ENCODE measurements at regions not wholly inside any gene's neighbourhood (a gene's known extent, or its start where the extent isn't known, plus 50 kb on each side); places are given as distances from the start of the nearest gene placed in this dataset.

- no peak overlapping the region for H3K4me3 ChIP-seq (ENCODE audit: low read length)
- no peaks in the 10 kb centered on the region for H3K36me3 ChIP-seq (ENCODE audit: control insufficient read depth, insufficient read depth, low read length)
- no peaks in the 10 kb centered on the region for H3K27me3 ChIP-seq (ENCODE audit: control insufficient read depth, insufficient read depth, low read length)
- H3K27ac ChIP-seq (ENCODE audit: low read length): no peak overlapping the region
- H3K9me3 ChIP-seq (ENCODE audit: control insufficient read depth, insufficient read depth, low read length): no peaks in the 10 kb centered on the region
- DNase-seq (ENCODE audit: low read depth, low spot score): no peak
- no CpG with 5 or more reads among the region's 2 CpGs for WGBS (ENCODE audit: insufficient coverage, insufficient read length)
- H3K4me1 ChIP-seq (ENCODE audit: control insufficient read depth, insufficient read depth, low read length): no peaks in the 10 kb centered on the region
Observed at GRCh38 chr13:62292714-62293480, 877.2 kb upstream of the PCDH20 start.

GRCh38 chr13:62290542-62290941 lies 874.9 kb upstream of the PCDH20 start:
- Histone ChIP-seq H3K27me3 (ENCODE audit: control insufficient read depth, insufficient read depth, low read length) (no peaks in the 10 kb centered on the region), H3K9me3 (ENCODE audit: control insufficient read depth, insufficient read depth, low read length) (no peaks in the 10 kb centered on the region), H3K4me3 (ENCODE audit: low read length) (no peak overlapping the region), H3K4me1 (ENCODE audit: control insufficient read depth, insufficient read depth, low read length) (no peaks in the 10 kb centered on the region), H3K27ac (ENCODE audit: low read length) (no peak overlapping the region), H3K36me3 (ENCODE audit: control insufficient read depth, insufficient read depth, low read length) (no peaks in the 10 kb centered on the region)
- DNase-seq (ENCODE audit: low read depth, low spot score): no peak

GRCh38 chr13:62287764-62288163 lies 872.1 kb upstream of the PCDH20 start:
- Histone ChIP-seq H3K9me3 (ENCODE audit: control insufficient read depth, insufficient read depth, low read length) (no peaks in the 10 kb centered on the region), H3K36me3 (ENCODE audit: control insufficient read depth, insufficient read depth, low read length) (no peaks in the 10 kb centered on the region)

GRCh38 chr13:62280590-62280989 lies 864.9 kb upstream of the PCDH20 start:
- DNase-seq (ENCODE audit: low read depth, low spot score): no peak
- WGBS (ENCODE audit: insufficient coverage, insufficient read length): no CpG with 5 or more reads among the region's 1 CpG
- Histone ChIP-seq H3K36me3 (ENCODE audit: control insufficient read depth, insufficient read depth, low read length) (no peaks in the 10 kb centered on the region), H3K4me3 (ENCODE audit: low read length) (no peak overlapping the region), H3K27me3 (ENCODE audit: control insufficient read depth, insufficient read depth, low read length) (no peaks in the 10 kb centered on the region), H3K27ac (ENCODE audit: low read length) (no peak overlapping the region), H3K9me3 (ENCODE audit: control insufficient read depth, insufficient read depth, low read length) (no peaks in the 10 kb centered on the region), H3K4me1 (ENCODE audit: control insufficient read depth, insufficient read depth, low read length) (no peaks in the 10 kb centered on the region)

More at GRCh38 chr13:62287764-62288163, 872.1 kb upstream of the PCDH20 start:
- no peaks in the 10 kb centered on the region for H3K4me1 ChIP-seq (ENCODE audit: control insufficient read depth, insufficient read depth, low read length)
- no peak overlapping the region for H3K4me3 ChIP-seq (ENCODE audit: low read length)
- no peak for DNase-seq (ENCODE audit: low read depth, low spot score)
- H3K27ac ChIP-seq (ENCODE audit: low read length): no peak overlapping the region
- no peaks in the 10 kb centered on the region for H3K27me3 ChIP-seq (ENCODE audit: control insufficient read depth, insufficient read depth, low read length)
- 100% methylated on average over 1 of the region's 2 CpGs for WGBS (ENCODE audit: insufficient coverage, insufficient read length)

GRCh38 chr13:62278271-62278670 lies 862.6 kb upstream of the PCDH20 start:
- no peaks in the 10 kb centered on the region for H3K9me3 ChIP-seq (ENCODE audit: control insufficient read depth, insufficient read depth, low read length)
- no peak overlapping the region for H3K27ac ChIP-seq (ENCODE audit: low read length)
- H3K36me3 ChIP-seq (ENCODE audit: control insufficient read depth, insufficient read depth, low read length): no peaks in the 10 kb centered on the region
- no peaks in the 10 kb centered on the region for H3K27me3 ChIP-seq (ENCODE audit: control insufficient read depth, insufficient read depth, low read length)
- H3K4me3 ChIP-seq (ENCODE audit: low read length): no peak overlapping the region
- DNase-seq (ENCODE audit: low read depth, low spot score): no peak
- H3K4me1 ChIP-seq (ENCODE audit: control insufficient read depth, insufficient read depth, low read length): no peaks in the 10 kb centered on the region

GRCh38 chr13:62251734-62252133 lies 836.1 kb upstream of the PCDH20 start:
- no peak for DNase-seq (ENCODE audit: low read depth, low spot score)
- Histone ChIP-seq H3K4me3 (ENCODE audit: low read length) (no peak overlapping the region), H3K27ac (ENCODE audit: low read length) (no peak overlapping the region), H3K4me1 (ENCODE audit: control insufficient read depth, insufficient read depth, low read length) (no peaks in the 10 kb centered on the region), H3K36me3 (ENCODE audit: control insufficient read depth, insufficient read depth, low read length) (no peaks in the 10 kb centered on the region), H3K27me3 (ENCODE audit: control insufficient read depth, insufficient read depth, low read length) (no peaks in the 10 kb centered on the region), H3K9me3 (ENCODE audit: control insufficient read depth, insufficient read depth, low read length) (no peaks in the 10 kb centered on the region)
- WGBS (ENCODE audit: insufficient coverage, insufficient read length): no CpG with 5 or more reads among the region's 2 CpGs

GRCh38 chr13:62250501-62251201 lies 835.0 kb upstream of the PCDH20 start:
- Histone ChIP-seq H3K4me1 (ENCODE audit: control insufficient read depth, insufficient read depth, low read length) (no peaks in the 10 kb centered on the region), H3K27me3 (ENCODE audit: control insufficient read depth, insufficient read depth, low read length) (no peaks in the 10 kb centered on the region), H3K9me3 (ENCODE audit: control insufficient read depth, insufficient read depth, low read length) (no peaks in the 10 kb centered on the region), H3K4me3 (ENCODE audit: low read length) (no peak overlapping the region), H3K36me3 (ENCODE audit: control insufficient read depth, insufficient read depth, low read length) (no peaks in the 10 kb centered on the region), H3K27ac (ENCODE audit: low read length) (no peak overlapping the region)
- WGBS (ENCODE audit: insufficient coverage, insufficient read length): no CpG with 5 or more reads among the region's 10 CpGs
- DNase-seq (ENCODE audit: low read depth, low spot score): no peak

- H3K27ac ChIP-seq (ENCODE audit: low read length): no peak overlapping the region
- no peak overlapping the region for H3K4me3 ChIP-seq (ENCODE audit: low read length)
- no peak for DNase-seq (ENCODE audit: low read depth, low spot score)
- no CpG with 5 or more reads among the region's 1 CpG for WGBS (ENCODE audit: insufficient coverage, insufficient read length)
- H3K4me1 ChIP-seq (ENCODE audit: control insufficient read depth, insufficient read depth, low read length): no peaks in the 10 kb centered on the region
- no peaks in the 10 kb centered on the region for H3K27me3 ChIP-seq (ENCODE audit: control insufficient read depth, insufficient read depth, low read length)
- H3K36me3 ChIP-seq (ENCODE audit: control insufficient read depth, insufficient read depth, low read length): no peaks in the 10 kb centered on the region
- no peaks in the 10 kb centered on the region for H3K9me3 ChIP-seq (ENCODE audit: control insufficient read depth, insufficient read depth, low read length)
Observed at GRCh38 chr13:62246581-62246980, 830.9 kb upstream of the PCDH20 start.

GRCh38 chr13:62243106-62243505 lies 827.5 kb upstream of the PCDH20 start:
- no peaks in the 10 kb centered on the region for H3K9me3 ChIP-seq (ENCODE audit: control insufficient read depth, insufficient read depth, low read length)
- H3K4me3 ChIP-seq (ENCODE audit: low read length): no peak overlapping the region
- no peaks in the 10 kb centered on the region for H3K27me3 ChIP-seq (ENCODE audit: control insufficient read depth, insufficient read depth, low read length)
- no peak for DNase-seq (ENCODE audit: low read depth, low spot score)
- H3K36me3 ChIP-seq (ENCODE audit: control insufficient read depth, insufficient read depth, low read length): no peaks in the 10 kb centered on the region
- WGBS (ENCODE audit: insufficient coverage, insufficient read length): no CpG with 5 or more reads among the region's 2 CpGs
- H3K27ac ChIP-seq (ENCODE audit: low read length): no peak overlapping the region
- no peaks in the 10 kb centered on the region for H3K4me1 ChIP-seq (ENCODE audit: control insufficient read depth, insufficient read depth, low read length)

GRCh38 chr13:62234780-62235440 lies 819.3 kb upstream of the PCDH20 start:
- Histone ChIP-seq H3K36me3 (ENCODE audit: control insufficient read depth, insufficient read depth, low read length) (no peaks in the 10 kb centered on the region), H3K27me3 (ENCODE audit: control insufficient read depth, insufficient read depth, low read length) (no peaks in the 10 kb centered on the region), H3K4me1 (ENCODE audit: control insufficient read depth, insufficient read depth, low read length) (no peaks in the 10 kb centered on the region), H3K9me3 (ENCODE audit: control insufficient read depth, insufficient read depth, low read length) (no peaks in the 10 kb centered on the region), H3K4me3 (ENCODE audit: low read length) (no peak overlapping the region), H3K27ac (ENCODE audit: low read length) (no peak overlapping the region)
- 100% methylated on average over 1 of the region's 2 CpGs for WGBS (ENCODE audit: insufficient coverage, insufficient read length)
- no peak for DNase-seq (ENCODE audit: low read depth, low spot score)

Data from iPS DF 6.9 (cell line).